K562 (cell line): ENCODE measurements at regions not wholly inside any gene's neighbourhood (a gene's known extent, or its start where the extent isn't known, plus 50 kb on each side); places are given as distances from the start of the nearest gene placed in this dataset.

Experiments used
- ATF1 ChIP-seq, 2 experiments: fragments of 450-650 bp in 1 of 2; IDR thresholded peaks; 2 replicates each; pipeline ENCODE4 v1.6.1; 2016; ENCODE audit warnings: missing compliant biosample characterization in 1 of 2, missing genetic modification characterization in 1 of 2
- ATF7 ChIP-seq: fragments of 450-650 bp; IDR thresholded peaks from 2 replicates; pipeline ENCODE4 v1.7.1; 2014; ENCODE audit warnings: mild to moderate bottlenecking, moderate library complexity
- BHLHE40 ChIP-seq: IDR thresholded peaks from 2 replicates; pipeline ENCODE4 v1.6.1; 2011; ENCODE audit warnings: low read length, improper control_type of control experiment
- CTCF ChIP-seq, 3 experiments: IDR thresholded peaks in 2 of 3; conservative IDR thresholded peaks in 1 of 3; 2 replicates each; pipeline ENCODE4 v1.5.1; 2011 to 2012; ENCODE audit warnings: low read length in 3 of 3, mild to moderate bottlenecking in 3 of 3, control low read depth in 2 of 3, improper control_type of control experiment in 1 of 3, inconsistent platforms in 1 of 3, low read depth in 1 of 3, mixed read lengths in 1 of 3, moderate library complexity in 1 of 3; ENCODE audit not compliant: insufficient read depth in 2 of 3
- FOXA3 ChIP-seq, 2 experiments: fragments of 450-650 bp in 1 of 2; sonication (generic) in 1 of 2; formaldehyde crosslinking; IDR thresholded peaks in 1 of 2; conservative IDR thresholded peaks in 1 of 2; 2 replicates each; pipeline versions ENCODE4 v1.4.0 to v1.8.0; 2020 to 2022; ENCODE audit warnings: mild to moderate bottlenecking in 2 of 2, missing genetic modification reagents in 1 of 2
- MEIS2 ChIP-seq: fragments of 450-650 bp; IDR thresholded peaks from 2 replicates; pipeline ENCODE4 v1.6.1; 2014; ENCODE audit warnings: mild to moderate bottlenecking; ENCODE audit not compliant: partially characterized antibody
- PKNOX1 ChIP-seq: fragments of 450-650 bp; IDR thresholded peaks from 2 replicates; pipeline ENCODE4 v1.6.1; 2016
- RCOR1 ChIP-seq, 2 experiments: IDR thresholded peaks; 2 replicates each; pipeline ENCODE4 v1.6.1; 2012; ENCODE audit warnings: low read depth in 2 of 2, low read length in 2 of 2, borderline replicate concordance in 1 of 2, improper control_type of control experiment in 1 of 2
- REST ChIP-seq, 2 experiments: fragments of 450-650 bp; formaldehyde crosslinking in 1 of 2; IDR thresholded peaks; 2 replicates each; pipeline versions ENCODE4 v1.4.0 to v1.6.1; 2014 to 2020; ENCODE audit warnings: mild to moderate bottlenecking in 2 of 2, borderline replicate concordance in 1 of 2, low read depth in 1 of 2
- RHOXF2B ChIP-seq: fragments of 250-450 bp; sonication (Bioruptor Pico); conservative IDR thresholded peaks from 2 replicates; pipeline ENCODE4 v1.5.1; 2021
- SMC3 ChIP-seq: conservative IDR thresholded peaks from 2 replicates; pipeline ENCODE4 v1.6.1; 2011; ENCODE audit warnings: low read depth, low read length, improper control_type of control experiment; ENCODE audit not compliant: insufficient read depth
- SRSF9 ChIP-seq: fragments of 200-400 bp; formaldehyde crosslinking; IDR thresholded peaks from 2 replicates; pipeline ENCODE4 v1.6.1; 2017; ENCODE audit warnings: low read depth, low read length, borderline replicate concordance
- YY1 ChIP-seq, 3 experiments: IDR thresholded peaks; 2 replicates each; pipeline ENCODE4 v1.6.1; 2011; ENCODE audit warnings: low read length in 2 of 3, mild to moderate bottlenecking in 2 of 3, moderate library complexity in 2 of 3, borderline replicate concordance in 1 of 3, control low read depth in 1 of 3, low read depth in 1 of 3; ENCODE audit not compliant: insufficient read depth in 3 of 3, insufficient replicate concordance in 2 of 3, control insufficient read depth in 1 of 3, insufficient read length in 1 of 3; ENCODE audit errors: extremely low read depth in 1 of 3
- ZNF780A ChIP-seq: fragments of 250-450 bp; sonication (Bioruptor Pico); IDR thresholded peaks from 2 replicates; pipeline ENCODE4 v1.5.0; 2021; ENCODE audit warnings: mild to moderate bottlenecking

GRCh38 chr11:45339729-45340519, 53.8 kb upstream of the SYT13 start (continued):
- peak; percentile 43; the same call in 1 of the 2 replicates for TF ChIP-seq REST (IDR thresholded peaks at IDR 0.05; ENCODE audit: borderline replicate concordance)
- TF ChIP-seq REST (CRISPR knock-in tag; IDR thresholded peaks at IDR 0.05; ENCODE audit: low read depth): no peak
- TF ChIP-seq SMC3: peak; percentile 69
- TF ChIP-seq RCOR1 (IDR thresholded peaks at IDR 0.05; ENCODE audit: borderline replicate concordance in 1 of 2, low read depth in 2 of 2, low read length in 2 of 2): peak in 1 of 2 experiments; percentile 67; a peak in 1 of 4 replicates
- TF ChIP-seq ZNF780A (CRISPR knock-in tag): no peak
- no peak for TF ChIP-seq SRSF9
- TF ChIP-seq ATF1 (CRISPR knock-in tag; IDR thresholded peaks at IDR 0.05): no peak
- TF ChIP-seq ATF1 (tag; IDR thresholded peaks at IDR 0.05): peak; percentile 43
- TF ChIP-seq BHLHE40: peak; percentile 41; the same call in 1 of the 2 replicates
- peak; percentile 27 for TF ChIP-seq MEIS2
- TF ChIP-seq YY1 (IDR thresholded peaks at IDR 0.05; ENCODE audit: borderline replicate concordance in 1 of 3, control insufficient read depth in 1 of 3, extremely low read depth in 1 of 3, insufficient read depth in 3 of 3, insufficient read length in 1 of 3, insufficient replicate concordance in 2 of 3, low read depth in 1 of 3, low read length in 2 of 3): peak in 1 of 3 experiments; percentile 31
- peak; percentile 36; the same call in 1 of the 2 replicates for TF ChIP-seq ATF7
- 0 out of 4 replicates have a peak, but pooled peaks of 1 of the 2 experiments have one; percentile 16 for TF ChIP-seq FOXA3 (CRISPR knock-in tag; conservative IDR thresholded peaks at IDR 0.05 in 1 of 2, IDR thresholded peaks at IDR 0.05 in 1 of 2)
- TF ChIP-seq PKNOX1: peak; percentile 49
- peak; percentile 86 to 92 (median 90) for TF ChIP-seq CTCF (IDR thresholded peaks at IDR 0.05 in 2 of 3, conservative IDR thresholded peaks at IDR 0.05 in 1 of 3; ENCODE audit: insufficient read depth in 2 of 3, low read depth in 1 of 3, low read length in 3 of 3)
- no peak for TF ChIP-seq RHOXF2B (CRISPR knock-in tag)
